Peyer's patch (tissue), 4 donors: ENCODE measurements at regions not wholly inside any gene's neighbourhood (a gene's known extent, or its start where the extent isn't known, plus 50 kb on each side); places are given as distances from the start of the nearest gene placed in this dataset.
A peak's percentile ranks its signal among the peaks of the same experiment; 100 is the strongest.

ENCODE experiments used
- DNase-seq, 3 donors: peaks; one replicate each; pipeline ENCODE4 v3.0.0-alpha.2; 2017 to 2019
- H3K27ac ChIP-seq, 4 donors: fragments of 200-600 bp; sonication (generic); one replicate each; pipeline ENCODE4 v1.5.1; 2016 to 2019
- H3K27me3 ChIP-seq, 2 donors: fragments of 200-600 bp; sonication (generic); one replicate each; pipeline ENCODE4 v1.5.1; 2019
- H3K36me3 ChIP-seq, 3 donors: fragments of 200-600 bp; sonication (generic); one replicate each; pipeline ENCODE4 v1.5.1; 2016 to 2019
- H3K4me1 ChIP-seq, 4 donors: fragments of 200-600 bp; sonication (generic); one replicate each; pipeline ENCODE4 v1.5.1; 2016 to 2019
- H3K4me3 ChIP-seq, 4 donors: fragments of 200-600 bp; sonication (generic); 1 replicate in 3 of 4; 2 replicates in 1 of 4; pipeline ENCODE4 v1.5.1; 2016 to 2019; ENCODE audit warnings: mild to moderate bottlenecking in 1 of 4
- H3K9me3 ChIP-seq, 4 donors: fragments of 200-600 bp; sonication (generic); one replicate each; pipeline ENCODE4 v1.5.1; 2016 to 2019; ENCODE audit warnings: mild to moderate bottlenecking in 1 of 4
- POLR2A ChIP-seq, 2 donors: fragments of 450-650 bp; IDR thresholded peaks; one replicate each; pipeline ENCODE4 v1.5.1; 2017; ENCODE audit warnings: antibody characterized with exemption in 2 of 2, mild to moderate bottlenecking in 2 of 2, moderate library complexity in 2 of 2
- TF ChIP-seq, protein P1 (sequence below), 6 experiments: fragments of 450-650 bp in 4 of 6; fragments of 200-600 bp in 2 of 6; sonication (generic) in 1 of 6; IDR thresholded peaks; one replicate each; pipeline ENCODE4 v1.5.1; 2017 to 2019; ENCODE audit warnings: antibody characterized with exemption in 6 of 6, mild to moderate bottlenecking in 3 of 6, moderate library complexity in 1 of 6

DNA sequence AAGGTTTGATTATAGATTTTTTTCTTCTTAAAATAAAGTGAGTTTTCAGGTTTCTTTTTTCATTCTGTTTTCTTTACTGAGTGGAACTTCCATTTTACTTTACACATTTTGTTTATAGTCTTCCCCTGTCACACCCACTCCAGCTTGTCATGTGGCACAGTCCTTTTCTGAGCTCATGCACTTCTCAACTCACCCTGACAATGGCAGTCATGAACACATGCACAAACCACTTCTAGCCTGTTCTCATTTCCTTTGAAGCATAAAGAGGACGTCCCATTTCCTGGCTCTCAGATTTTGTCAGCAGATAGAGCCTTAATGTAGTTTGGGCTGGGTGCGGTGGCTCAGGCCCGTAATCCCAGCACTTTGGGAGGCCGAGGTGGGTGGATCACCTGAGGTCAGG lies 168.0 kb downstream of the AHSP start:
- H3K4me3 ChIP-seq = no peak overlapping the region
- no peak for TF ChIP-seq POLR2A (IDR thresholded peaks at IDR 0.05)
- TF ChIP-seq, protein P1, sequence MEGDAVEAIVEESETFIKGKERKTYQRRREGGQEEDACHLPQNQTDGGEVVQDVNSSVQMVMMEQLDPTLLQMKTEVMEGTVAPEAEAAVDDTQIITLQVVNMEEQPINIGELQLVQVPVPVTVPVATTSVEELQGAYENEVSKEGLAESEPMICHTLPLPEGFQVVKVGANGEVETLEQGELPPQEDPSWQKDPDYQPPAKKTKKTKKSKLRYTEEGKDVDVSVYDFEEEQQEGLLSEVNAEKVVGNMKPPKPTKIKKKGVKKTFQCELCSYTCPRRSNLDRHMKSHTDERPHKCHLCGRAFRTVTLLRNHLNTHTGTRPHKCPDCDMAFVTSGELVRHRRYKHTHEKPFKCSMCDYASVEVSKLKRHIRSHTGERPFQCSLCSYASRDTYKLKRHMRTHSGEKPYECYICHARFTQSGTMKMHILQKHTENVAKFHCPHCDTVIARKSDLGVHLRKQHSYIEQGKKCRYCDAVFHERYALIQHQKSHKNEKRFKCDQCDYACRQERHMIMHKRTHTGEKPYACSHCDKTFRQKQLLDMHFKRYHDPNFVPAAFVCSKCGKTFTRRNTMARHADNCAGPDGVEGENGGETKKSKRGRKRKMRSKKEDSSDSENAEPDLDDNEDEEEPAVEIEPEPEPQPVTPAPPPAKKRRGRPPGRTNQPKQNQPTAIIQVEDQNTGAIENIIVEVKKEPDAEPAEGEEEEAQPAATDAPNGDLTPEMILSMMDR (IDR thresholded peaks at IDR 0.05) = no peak

DNA sequence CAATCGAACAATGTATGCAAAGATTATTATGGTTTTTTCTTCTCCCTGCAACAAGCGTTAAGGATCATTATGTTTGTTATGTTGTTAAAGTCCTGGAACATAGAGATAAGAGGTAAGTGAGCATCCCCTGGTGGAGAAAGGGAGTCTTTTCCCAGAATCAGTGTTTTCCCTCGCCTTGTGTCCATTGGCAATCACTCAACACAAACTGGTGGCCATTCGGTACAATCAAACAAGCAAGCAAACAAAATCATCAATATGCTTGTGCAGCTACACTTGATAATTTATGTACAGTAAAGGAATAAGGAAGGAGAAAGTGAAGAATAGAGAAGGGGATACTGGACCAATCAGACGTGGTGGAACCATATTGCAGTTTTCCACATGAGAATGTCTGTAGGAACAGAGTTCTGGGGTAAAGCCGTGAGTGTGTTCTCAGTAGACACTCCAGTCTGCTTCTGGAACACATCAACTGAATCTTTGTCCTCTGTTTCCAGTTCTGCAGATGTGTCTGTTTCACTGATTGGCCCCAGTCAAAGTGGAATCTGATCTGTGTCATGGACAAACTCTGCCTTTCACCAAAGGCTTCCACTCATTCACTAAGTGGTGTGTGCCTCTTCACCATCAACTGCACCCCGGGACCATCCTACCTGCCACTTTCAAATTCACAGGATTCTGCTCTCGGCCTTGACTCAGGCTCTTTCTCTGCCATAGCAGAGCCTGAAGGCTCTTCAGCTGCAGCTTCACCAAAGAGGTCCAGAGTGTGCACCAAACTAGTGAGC lies 169.5 kb downstream of the AHSP start:
- H3K27me3 ChIP-seq = no peaks in the 10 kb centered on the region
- no peak overlapping the region for H3K27ac ChIP-seq
- DNase-seq = no peak
- no peaks in the 10 kb centered on the region for H3K36me3 ChIP-seq
- H3K4me3 ChIP-seq = no peak overlapping the region
- no peaks in the 10 kb centered on the region for H3K9me3 ChIP-seq
- H3K4me1 ChIP-seq = peaks cover 0 to 8% (median 6%) of the 10 kb centered on the region in 4 donors
- TF ChIP-seq, protein P1 (IDR thresholded peaks at IDR 0.05) = peak in 5 of 6 experiments; percentile 38 to 80 (median 67)
- TF ChIP-seq POLR2A (IDR thresholded peaks at IDR 0.05) = no peak

More for the DNA sequence above, 168.0 kb downstream of the AHSP start:
- peak in 1 of 3 donors; percentile 53 for DNase-seq
- no peaks in the 10 kb centered on the region for H3K27me3 ChIP-seq
- H3K27ac ChIP-seq = no peak overlapping the region
- H3K9me3 ChIP-seq = no peaks in the 10 kb centered on the region
- no peaks in the 10 kb centered on the region for H3K4me1 ChIP-seq
- H3K36me3 ChIP-seq = no peaks in the 10 kb centered on the region

DNA sequence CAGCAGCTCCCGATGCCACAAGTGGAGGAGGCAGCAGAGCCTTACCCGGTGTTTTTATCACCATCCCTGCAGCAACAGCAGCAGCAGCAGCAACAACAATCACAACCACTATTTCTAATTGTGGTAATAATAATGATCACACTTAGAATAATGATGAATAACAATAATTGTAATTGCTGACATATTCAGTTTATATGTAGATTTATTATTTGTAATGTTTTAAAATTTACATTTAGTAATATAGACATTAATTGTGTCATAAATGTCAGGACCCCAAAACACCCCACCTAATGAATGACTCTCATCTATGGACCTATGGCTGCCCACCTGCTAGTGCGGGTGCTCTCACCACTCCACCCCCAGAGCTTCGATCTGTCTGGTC lies 170.0 kb downstream of the AHSP start:
- no peaks in the 10 kb centered on the region for H3K27me3 ChIP-seq
- no peaks in the 10 kb centered on the region for H3K9me3 ChIP-seq
- peaks cover 0 to 8% (median 6%) of the 10 kb centered on the region in 4 donors for H3K4me1 ChIP-seq
- no peak overlapping the region for H3K27ac ChIP-seq
- TF ChIP-seq, protein P1 (IDR thresholded peaks at IDR 0.05) = no peak
- TF ChIP-seq POLR2A (IDR thresholded peaks at IDR 0.05) = no peak
- no peak overlapping the region for H3K4me3 ChIP-seq
- H3K36me3 ChIP-seq = no peaks in the 10 kb centered on the region
- no peak for DNase-seq

DNA sequence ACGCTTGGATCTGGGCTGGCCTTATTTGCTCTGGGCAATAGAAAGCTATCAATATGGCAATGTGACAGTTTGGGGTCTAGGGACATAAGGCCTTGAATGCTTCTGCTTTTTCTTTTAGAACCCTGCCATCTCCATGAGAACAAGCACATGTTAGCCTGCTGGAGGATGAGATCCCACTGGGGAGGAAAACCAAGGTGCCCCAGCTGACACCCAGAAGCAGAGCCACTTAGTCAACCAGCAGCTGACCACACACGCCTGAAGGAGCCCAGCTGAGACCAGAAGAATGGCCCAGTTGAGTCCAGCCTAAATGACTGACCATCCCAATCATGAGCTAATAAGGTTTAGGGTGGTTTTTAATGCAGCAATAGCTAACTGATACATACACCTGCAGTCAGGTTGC lies 171.2 kb downstream of the AHSP start:
- Histone ChIP-seq H3K27me3 (no peaks in the 10 kb centered on the region), H3K36me3 (peaks cover 0 to 11% (median 0%) of the 10 kb centered on the region in 3 donors), H3K4me1 (peaks cover 0 to 8% (median 6%) of the 10 kb centered on the region in 4 donors), H3K9me3 (no peaks in the 10 kb centered on the region), H3K4me3 (no peak overlapping the region), H3K27ac (no peak overlapping the region)
- TF ChIP-seq POLR2A (IDR thresholded peaks at IDR 0.05) = no peak
- TF ChIP-seq, protein P1 (IDR thresholded peaks at IDR 0.05) = no peak
- no peak for DNase-seq

DNA sequence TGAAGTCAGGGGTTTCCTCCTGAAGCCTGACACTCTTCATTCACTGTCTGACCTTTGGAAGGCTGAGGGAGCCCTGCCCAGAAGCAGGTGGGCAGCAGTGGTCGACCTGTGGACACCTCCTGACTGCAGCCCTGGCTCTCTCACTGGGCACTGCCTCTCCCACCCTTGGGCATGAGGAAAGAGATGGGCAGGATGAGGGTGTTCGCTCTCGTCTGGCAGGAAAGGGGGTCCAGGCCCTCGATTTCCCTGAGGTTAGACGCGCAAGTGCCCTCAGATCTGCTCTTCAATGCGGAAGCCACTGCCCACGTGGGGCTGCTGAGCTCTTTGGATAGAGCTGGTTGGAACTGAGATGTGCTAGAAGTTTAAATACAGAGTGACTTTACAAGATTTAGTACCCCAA lies 171.9 kb downstream of the AHSP start:
- Histone ChIP-seq H3K4me3 (no peak overlapping the region), H3K27me3 (no peaks in the 10 kb centered on the region)

More for the DNA sequence above, 171.9 kb downstream of the AHSP start:
- Histone ChIP-seq H3K27ac (no peak overlapping the region), H3K36me3 (peaks cover 0 to 18% (median 0%) of the 10 kb centered on the region in 3 donors), H3K9me3 (no peaks in the 10 kb centered on the region), H3K4me1 (peaks cover 0 to 8% (median 6%) of the 10 kb centered on the region in 4 donors)
- no peak for DNase-seq
- TF ChIP-seq, protein P1 (IDR thresholded peaks at IDR 0.05) = no peak
- TF ChIP-seq POLR2A (IDR thresholded peaks at IDR 0.05) = no peak
